SJCRH30 (cell line): ENCODE measurements at regions not wholly inside any gene's neighbourhood (a gene's known extent, or its start where the extent isn't known, plus 50 kb on each side); places are given as distances from the start of the nearest gene placed in this dataset.

Source experiments
- DNase-seq, 2 experiments: peaks; one replicate each; pipeline ENCODE4 v3.0.0-alpha.2; 2015 to 2020
- H3K27ac ChIP-seq: fragments of 250-450 bp; sonication (Bioruptor Pico); 2 replicates; pipeline ENCODE4 v1.5.1; 2020; ENCODE audit warnings: mild to moderate bottlenecking, moderate library complexity
- H3K27me3 ChIP-seq: fragments of 250-450 bp; sonication (Bioruptor Pico); 2 replicates; pipeline ENCODE4 v1.5.1; 2020; ENCODE audit warnings: mild to moderate bottlenecking, moderate library complexity
- H3K36me3 ChIP-seq: fragments of 250-450 bp; sonication (Bioruptor Pico); 2 replicates; pipeline ENCODE4 v1.5.1; 2020; ENCODE audit warnings: mild to moderate bottlenecking, moderate library complexity
- H3K4me1 ChIP-seq: fragments of 250-450 bp; sonication (Bioruptor Pico); 2 replicates; pipeline ENCODE4 v1.5.1; 2020; ENCODE audit warnings: mild to moderate bottlenecking, moderate library complexity
- H3K4me3 ChIP-seq: fragments of 250-450 bp; sonication (Bioruptor Pico); 2 replicates; pipeline ENCODE4 v1.5.1; 2020; ENCODE audit warnings: mild to moderate bottlenecking, moderate library complexity
- H3K9me3 ChIP-seq: fragments of 250-450 bp; sonication (Bioruptor Pico); replicated peaks from 2 replicates; pipeline ENCODE4 v1.5.1; 2020; ENCODE audit warnings: mild to moderate bottlenecking, moderate library complexity

- Histone ChIP-seq H3K4me1 (no peaks in the 10 kb centered on the region), H3K9me3 (no peaks in the 10 kb centered on the region), H3K4me3 (no peak overlapping the region), H3K27me3 (no peaks in the 10 kb centered on the region), H3K36me3 (no peaks in the 10 kb centered on the region), H3K27ac (no peak overlapping the region)
- DNase-seq, result no peak
Measured at GRCh38 chr5:87948486-87948885, 320.2 kb downstream of the TMEM161B start.

GRCh38 chr5:87946271-87946670, 322.4 kb downstream of the TMEM161B start:
- no peaks in the 10 kb centered on the region for H3K27me3 ChIP-seq
- H3K36me3 ChIP-seq, result no peaks in the 10 kb centered on the region
- H3K4me3 ChIP-seq, result no peak overlapping the region
- no peaks in the 10 kb centered on the region for H3K9me3 ChIP-seq
- no peaks in the 10 kb centered on the region for H3K4me1 ChIP-seq
- H3K27ac ChIP-seq, result no peak overlapping the region
- DNase-seq, result no peak

GRCh38 chr5:87945286-87945650, 323.4 kb downstream of the TMEM161B start:
- DNase-seq, result no peak
- H3K4me1 ChIP-seq, result no peaks in the 10 kb centered on the region
- no peaks in the 10 kb centered on the region for H3K36me3 ChIP-seq
- H3K27me3 ChIP-seq, result no peaks in the 10 kb centered on the region
- no peak overlapping the region for H3K4me3 ChIP-seq
- H3K27ac ChIP-seq, result no peak overlapping the region
- no peaks in the 10 kb centered on the region for H3K9me3 ChIP-seq

GRCh38 chr5:87944553-87945285, 323.9 kb downstream of the TMEM161B start:
- Histone ChIP-seq H3K27ac (no peak overlapping the region), H3K4me1 (no peaks in the 10 kb centered on the region), H3K27me3 (no peaks in the 10 kb centered on the region), H3K36me3 (no peaks in the 10 kb centered on the region), H3K4me3 (no peak overlapping the region), H3K9me3 (no peaks in the 10 kb centered on the region)
- DNase-seq, result peak in 1 of 2 experiments; percentile 4

- DNase-seq, result no peak
- H3K27ac ChIP-seq, result no peak overlapping the region
- H3K4me1 ChIP-seq, result no peaks in the 10 kb centered on the region
- H3K27me3 ChIP-seq, result no peaks in the 10 kb centered on the region
- H3K36me3 ChIP-seq, result no peaks in the 10 kb centered on the region
- no peak overlapping the region for H3K4me3 ChIP-seq
- no peaks in the 10 kb centered on the region for H3K9me3 ChIP-seq
Measured at GRCh38 chr5:87940775-87941174, 327.9 kb downstream of the TMEM161B start.

- Histone ChIP-seq H3K4me3 (no peak overlapping the region), H3K27ac (no peak overlapping the region), H3K36me3 (no peaks in the 10 kb centered on the region), H3K9me3 (no peaks in the 10 kb centered on the region), H3K27me3 (no peaks in the 10 kb centered on the region), H3K4me1 (no peaks in the 10 kb centered on the region)
- no peak for DNase-seq
Measured at GRCh38 chr5:87936667-87937066, 332.0 kb downstream of the TMEM161B start.

GRCh38 chr5:87924436-87924835, 344.2 kb downstream of the TMEM161B start:
- H3K4me1 ChIP-seq, result no peaks in the 10 kb centered on the region
- no peak overlapping the region for H3K4me3 ChIP-seq
- DNase-seq, result no peak
- H3K36me3 ChIP-seq, result no peaks in the 10 kb centered on the region
- no peaks in the 10 kb centered on the region for H3K9me3 ChIP-seq
- no peak overlapping the region for H3K27ac ChIP-seq
- H3K27me3 ChIP-seq, result no peaks in the 10 kb centered on the region

- DNase-seq, result no peak
- no peaks in the 10 kb centered on the region for H3K9me3 ChIP-seq
- H3K4me1 ChIP-seq, result no peaks in the 10 kb centered on the region
- no peak overlapping the region for H3K4me3 ChIP-seq
- H3K36me3 ChIP-seq, result no peaks in the 10 kb centered on the region
- H3K27ac ChIP-seq, result no peak overlapping the region
- H3K27me3 ChIP-seq, result no peaks in the 10 kb centered on the region
Measured at GRCh38 chr5:87916320-87916719, 352.3 kb downstream of the TMEM161B start.

GRCh38 chr5:87912419-87912818, 356.2 kb downstream of the TMEM161B start:
- Histone ChIP-seq H3K4me3 (no peak overlapping the region), H3K4me1 (no peaks in the 10 kb centered on the region), H3K27me3 (no peaks in the 10 kb centered on the region), H3K27ac (no peak overlapping the region), H3K36me3 (no peaks in the 10 kb centered on the region), H3K9me3 (no peaks in the 10 kb centered on the region)
- DNase-seq, result no peak

GRCh38 chr5:87909382-87909781, 359.3 kb downstream of the TMEM161B start:
- no peaks in the 10 kb centered on the region for H3K27me3 ChIP-seq
- no peak for DNase-seq
- H3K36me3 ChIP-seq, result no peaks in the 10 kb centered on the region
- no peak overlapping the region for H3K27ac ChIP-seq
- H3K4me3 ChIP-seq, result no peak overlapping the region
- H3K9me3 ChIP-seq, result no peaks in the 10 kb centered on the region
- no peaks in the 10 kb centered on the region for H3K4me1 ChIP-seq

GRCh38 chr5:87906962-87907361, 361.7 kb downstream of the TMEM161B start:
- H3K27ac ChIP-seq, result no peak overlapping the region
- no peaks in the 10 kb centered on the region for H3K4me1 ChIP-seq
- no peaks in the 10 kb centered on the region for H3K36me3 ChIP-seq
- no peak overlapping the region for H3K4me3 ChIP-seq
- no peak for DNase-seq
- H3K9me3 ChIP-seq, result no peaks in the 10 kb centered on the region
- H3K27me3 ChIP-seq, result no peaks in the 10 kb centered on the region

- Histone ChIP-seq H3K36me3 (no peaks in the 10 kb centered on the region), H3K27ac (no peak overlapping the region), H3K4me1 (no peaks in the 10 kb centered on the region), H3K4me3 (no peak overlapping the region), H3K27me3 (no peaks in the 10 kb centered on the region), H3K9me3 (no peaks in the 10 kb centered on the region)
- DNase-seq, result no peak
Measured at GRCh38 chr5:87900419-87900818, 368.2 kb downstream of the TMEM161B start.

GRCh38 chr5:87899721-87900131, 368.9 kb downstream of the TMEM161B start:
- no peaks in the 10 kb centered on the region for H3K27me3 ChIP-seq
- peak; percentile 1 to 42 for DNase-seq
- H3K4me1 ChIP-seq, result no peaks in the 10 kb centered on the region
- no peak overlapping the region for H3K27ac ChIP-seq
- H3K4me3 ChIP-seq, result no peak overlapping the region
- H3K36me3 ChIP-seq, result no peaks in the 10 kb centered on the region
- H3K9me3 ChIP-seq, result no peaks in the 10 kb centered on the region

- Histone ChIP-seq H3K36me3 (no peaks in the 10 kb centered on the region), H3K4me1 (no peaks in the 10 kb centered on the region), H3K9me3 (no peaks in the 10 kb centered on the region), H3K4me3 (no peak overlapping the region), H3K27ac (no peak overlapping the region), H3K27me3 (no peaks in the 10 kb centered on the region)
- peak; percentile 12 to 51 for DNase-seq
Measured at GRCh38 chr5:87899208-87899661, 369.4 kb downstream of the TMEM161B start.

GRCh38 chr5:87898574-87898973, 370.1 kb downstream of the TMEM161B start:
- Histone ChIP-seq H3K27ac (no peak overlapping the region), H3K27me3 (no peaks in the 10 kb centered on the region), H3K36me3 (no peaks in the 10 kb centered on the region), H3K4me1 (no peaks in the 10 kb centered on the region), H3K4me3 (no peak overlapping the region), H3K9me3 (no peaks in the 10 kb centered on the region)
- DNase-seq, result no peak

- no peak overlapping the region for H3K4me3 ChIP-seq
- no peak overlapping the region for H3K27ac ChIP-seq
- no peaks in the 10 kb centered on the region for H3K9me3 ChIP-seq
- H3K27me3 ChIP-seq, result no peaks in the 10 kb centered on the region; the same call in 1 of the 2 replicates
- no peaks in the 10 kb centered on the region for H3K36me3 ChIP-seq
- H3K4me1 ChIP-seq, result no peaks in the 10 kb centered on the region
- no peak for DNase-seq
Measured at GRCh38 chr5:87888139-87888538, 380.5 kb downstream of the TMEM161B start.
